ENCODE measurements at regions not wholly inside any gene's neighbourhood (a gene's known extent, or its start where the extent isn't known, plus 50 kb on each side); places are given as distances from the start of the nearest gene placed in this dataset.

DNA sequence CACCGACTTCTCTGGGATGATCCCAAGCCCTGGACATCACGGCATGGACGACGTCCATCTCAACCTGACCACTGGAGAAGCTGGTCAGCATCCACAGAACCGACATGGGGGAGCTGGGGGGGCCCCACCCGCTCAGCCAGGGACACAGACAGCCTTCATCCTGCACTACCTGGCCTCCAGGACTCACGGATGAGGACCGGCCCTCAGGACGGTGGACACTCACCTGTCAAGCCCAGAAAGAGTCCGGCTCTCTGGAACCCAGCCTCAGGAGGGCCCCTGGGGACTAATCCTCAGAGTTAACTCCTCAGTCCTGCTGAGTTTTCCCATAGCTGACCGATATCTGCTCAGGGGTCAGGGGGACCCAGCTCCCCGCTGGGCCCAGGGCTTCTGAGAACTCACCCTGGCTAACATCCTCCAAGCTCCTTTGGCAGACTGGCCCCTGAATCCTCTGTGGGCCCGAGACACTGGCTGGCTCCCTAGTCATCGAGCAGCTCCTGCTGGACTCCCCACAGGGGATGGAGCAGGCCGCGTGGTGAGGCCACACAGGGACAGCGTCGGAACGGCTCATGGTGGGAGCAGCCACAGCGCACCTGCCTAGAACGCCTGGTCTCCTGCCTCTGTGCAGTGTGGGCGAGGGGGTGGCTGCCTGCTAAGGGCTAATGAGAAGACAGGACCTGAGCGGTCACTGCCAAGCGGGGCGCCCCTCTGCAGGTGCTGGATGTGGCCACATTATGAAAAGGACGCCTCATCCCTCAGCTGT, 649.2 kb downstream of the BRD1 start:
- TF ChIP-seq, protein P1, sequence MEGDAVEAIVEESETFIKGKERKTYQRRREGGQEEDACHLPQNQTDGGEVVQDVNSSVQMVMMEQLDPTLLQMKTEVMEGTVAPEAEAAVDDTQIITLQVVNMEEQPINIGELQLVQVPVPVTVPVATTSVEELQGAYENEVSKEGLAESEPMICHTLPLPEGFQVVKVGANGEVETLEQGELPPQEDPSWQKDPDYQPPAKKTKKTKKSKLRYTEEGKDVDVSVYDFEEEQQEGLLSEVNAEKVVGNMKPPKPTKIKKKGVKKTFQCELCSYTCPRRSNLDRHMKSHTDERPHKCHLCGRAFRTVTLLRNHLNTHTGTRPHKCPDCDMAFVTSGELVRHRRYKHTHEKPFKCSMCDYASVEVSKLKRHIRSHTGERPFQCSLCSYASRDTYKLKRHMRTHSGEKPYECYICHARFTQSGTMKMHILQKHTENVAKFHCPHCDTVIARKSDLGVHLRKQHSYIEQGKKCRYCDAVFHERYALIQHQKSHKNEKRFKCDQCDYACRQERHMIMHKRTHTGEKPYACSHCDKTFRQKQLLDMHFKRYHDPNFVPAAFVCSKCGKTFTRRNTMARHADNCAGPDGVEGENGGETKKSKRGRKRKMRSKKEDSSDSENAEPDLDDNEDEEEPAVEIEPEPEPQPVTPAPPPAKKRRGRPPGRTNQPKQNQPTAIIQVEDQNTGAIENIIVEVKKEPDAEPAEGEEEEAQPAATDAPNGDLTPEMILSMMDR (IDR thresholded peaks at IDR 0.05): no peak
- TF ChIP-seq POLR2A (IDR thresholded peaks at IDR 0.05): no peak
